ENCODE measurements at regions not wholly inside any gene's neighbourhood (a gene's known extent, or its start where the extent isn't known, plus 50 kb on each side); places are given as distances from the start of the nearest gene placed in this dataset.

DNA sequence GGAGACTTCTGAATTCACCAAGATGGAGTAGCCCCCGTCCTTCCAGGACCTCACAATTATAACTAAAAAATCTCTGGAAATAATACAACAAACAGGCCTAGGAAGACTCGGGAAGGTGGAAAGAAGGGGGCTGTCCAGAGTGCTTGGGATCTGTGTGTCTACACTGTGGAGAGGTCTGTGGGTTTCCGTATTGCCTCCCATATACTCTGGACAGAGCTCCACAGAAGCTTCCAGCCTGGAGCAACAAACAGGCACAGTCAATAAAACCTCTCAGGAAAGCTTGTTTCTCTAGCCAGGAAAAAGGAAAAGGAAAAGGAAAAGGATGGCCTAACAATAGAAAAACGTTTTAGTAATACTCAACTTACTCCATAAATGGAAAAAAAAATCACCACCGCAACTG lies 655.9 kb downstream of the DSC3 start:
- TF ChIP-seq, protein P1, sequence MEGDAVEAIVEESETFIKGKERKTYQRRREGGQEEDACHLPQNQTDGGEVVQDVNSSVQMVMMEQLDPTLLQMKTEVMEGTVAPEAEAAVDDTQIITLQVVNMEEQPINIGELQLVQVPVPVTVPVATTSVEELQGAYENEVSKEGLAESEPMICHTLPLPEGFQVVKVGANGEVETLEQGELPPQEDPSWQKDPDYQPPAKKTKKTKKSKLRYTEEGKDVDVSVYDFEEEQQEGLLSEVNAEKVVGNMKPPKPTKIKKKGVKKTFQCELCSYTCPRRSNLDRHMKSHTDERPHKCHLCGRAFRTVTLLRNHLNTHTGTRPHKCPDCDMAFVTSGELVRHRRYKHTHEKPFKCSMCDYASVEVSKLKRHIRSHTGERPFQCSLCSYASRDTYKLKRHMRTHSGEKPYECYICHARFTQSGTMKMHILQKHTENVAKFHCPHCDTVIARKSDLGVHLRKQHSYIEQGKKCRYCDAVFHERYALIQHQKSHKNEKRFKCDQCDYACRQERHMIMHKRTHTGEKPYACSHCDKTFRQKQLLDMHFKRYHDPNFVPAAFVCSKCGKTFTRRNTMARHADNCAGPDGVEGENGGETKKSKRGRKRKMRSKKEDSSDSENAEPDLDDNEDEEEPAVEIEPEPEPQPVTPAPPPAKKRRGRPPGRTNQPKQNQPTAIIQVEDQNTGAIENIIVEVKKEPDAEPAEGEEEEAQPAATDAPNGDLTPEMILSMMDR (optimal IDR thresholded peaks at IDR 0.05 in 1 of 3, IDR thresholded peaks at IDR 0.05 in 1 of 3, conservative IDR thresholded peaks at IDR 0.05 in 1 of 3; ENCODE audit: extremely low read depth in 1 of 3, insufficient read depth in 2 of 3, low read length in 3 of 3), result no peak
- TF ChIP-seq EZH2 (IDR thresholded peaks at IDR 0.05; ENCODE audit: low read length), result no peak

All from keratinocyte (primary cell).